ENCODE measurements at regions not wholly inside any gene's neighbourhood (a gene's known extent, or its start where the extent isn't known, plus 50 kb on each side); places are given as distances from the start of the nearest gene placed in this dataset.

- Histone ChIP-seq H3K27me3 (ENCODE audit: control insufficient read depth, insufficient read depth, low read length) (no peaks in the 10 kb centered on the region), H3K36me3 (ENCODE audit: control insufficient read depth in 2 of 3, insufficient read depth in 3 of 3, low read length in 3 of 3) (no peaks in the 10 kb centered on the region), H3K9me3 (ENCODE audit: control insufficient read depth in 2 of 3, insufficient read depth in 1 of 3, low read length in 3 of 3) (peaks cover 0 to 4% (median 0%) of the 10 kb centered on the region in 3 donors), H3K9ac (ENCODE audit: low read length in 3 of 3) (no peak overlapping the region), H3K27ac (ENCODE audit: low read depth in 2 of 2, low read length in 2 of 2) (no peak overlapping the region), H3K4me1 (ENCODE audit: control insufficient read depth in 2 of 3, insufficient read depth in 2 of 3, low read depth in 1 of 3, low read length in 3 of 3) (peaks cover 0 to 3% (median 0%) of the 10 kb centered on the region in 3 donors), H3K4me3 (ENCODE audit: low read length in 3 of 3) (no peak overlapping the region)
- TF ChIP-seq CTCF (IDR thresholded peaks at IDR 0.05; ENCODE audit: borderline replicate concordance, extremely low read depth, insufficient read depth): no peak
- no peak for FAIRE-seq
- intact Hi-C loops (cut with DNase I): no loop called here
- no peak for DNase-seq
Observed at GRCh38 chr4:99729186-99729585, 71.6 kb upstream of the C4orf54 start.

GRCh38 chr4:99724067-99724466 is 66.4 kb upstream of the C4orf54 start:
- H3K27me3 ChIP-seq (ENCODE audit: control insufficient read depth, insufficient read depth, low read length): no peaks in the 10 kb centered on the region
- TF ChIP-seq CTCF (IDR thresholded peaks at IDR 0.05; ENCODE audit: borderline replicate concordance, extremely low read depth, insufficient read depth): no peak
- no peak overlapping the region for H3K4me3 ChIP-seq (ENCODE audit: low read length in 3 of 3)
- intact Hi-C loops (cut with DNase I): no loop called here
- H3K27ac ChIP-seq (ENCODE audit: low read depth in 2 of 2, low read length in 2 of 2): peak overlapping the region in 1 of 2 donors; percentile 49
- peak in 2 of 5 donors; percentile 10 to 24 for DNase-seq
- H3K9me3 ChIP-seq (ENCODE audit: control insufficient read depth in 2 of 3, insufficient read depth in 1 of 3, low read length in 3 of 3): no peaks in the 10 kb centered on the region
- no peak overlapping the region for H3K9ac ChIP-seq (ENCODE audit: low read length in 3 of 3)
- H3K36me3 ChIP-seq (ENCODE audit: control insufficient read depth in 2 of 3, insufficient read depth in 3 of 3, low read length in 3 of 3): no peaks in the 10 kb centered on the region
- FAIRE-seq: no peak
- H3K4me1 ChIP-seq (ENCODE audit: control insufficient read depth in 2 of 3, insufficient read depth in 2 of 3, low read depth in 1 of 3, low read length in 3 of 3): peaks cover 0 to 4% (median 3%) of the 10 kb centered on the region in 3 donors

GRCh38 chr4:99723612-99724011 is 66.0 kb upstream of the C4orf54 start:
- no peak overlapping the region for H3K9ac ChIP-seq (ENCODE audit: low read length in 3 of 3)
- no peak overlapping the region for H3K4me3 ChIP-seq (ENCODE audit: low read length in 3 of 3)
- peak in 2 of 5 donors; percentile 24 to 42 for DNase-seq
- no peak for TF ChIP-seq CTCF (IDR thresholded peaks at IDR 0.05; ENCODE audit: borderline replicate concordance, extremely low read depth, insufficient read depth)
- intact Hi-C loops (cut with DNase I): no loop called here
- H3K27me3 ChIP-seq (ENCODE audit: control insufficient read depth, insufficient read depth, low read length): no peaks in the 10 kb centered on the region
- no peaks in the 10 kb centered on the region for H3K36me3 ChIP-seq (ENCODE audit: control insufficient read depth in 2 of 3, insufficient read depth in 3 of 3, low read length in 3 of 3)
- no peaks in the 10 kb centered on the region for H3K9me3 ChIP-seq (ENCODE audit: control insufficient read depth in 2 of 3, insufficient read depth in 1 of 3, low read length in 3 of 3)
- H3K27ac ChIP-seq (ENCODE audit: low read depth in 2 of 2, low read length in 2 of 2): peak overlapping the region in 1 of 2 donors; percentile 49
- peaks cover 0 to 4% (median 3%) of the 10 kb centered on the region in 3 donors for H3K4me1 ChIP-seq (ENCODE audit: control insufficient read depth in 2 of 3, insufficient read depth in 2 of 3, low read depth in 1 of 3, low read length in 3 of 3)
- FAIRE-seq: peak; percentile 56

- no peak for FAIRE-seq
- intact Hi-C loops (cut with DNase I): no loop called here
Observed at GRCh38 chr4:99722725-99723124, 65.1 kb upstream of the C4orf54 start.

More at GRCh38 chr4:99722725-99723124, 65.1 kb upstream of the C4orf54 start:
- Histone ChIP-seq H3K9me3 (ENCODE audit: control insufficient read depth in 2 of 3, insufficient read depth in 1 of 3, low read length in 3 of 3) (no peaks in the 10 kb centered on the region), H3K27ac (ENCODE audit: low read depth in 2 of 2, low read length in 2 of 2) (peak overlapping the region in 1 of 2 donors; percentile 4), H3K9ac (ENCODE audit: low read length in 3 of 3) (peak overlapping the region in 1 of 3 donors; percentile 36), H3K36me3 (ENCODE audit: control insufficient read depth in 2 of 3, insufficient read depth in 3 of 3, low read length in 3 of 3) (no peaks in the 10 kb centered on the region), H3K27me3 (ENCODE audit: control insufficient read depth, insufficient read depth, low read length) (no peaks in the 10 kb centered on the region), H3K4me1 (ENCODE audit: control insufficient read depth in 2 of 3, insufficient read depth in 2 of 3, low read depth in 1 of 3, low read length in 3 of 3) (peaks cover 0 to 4% (median 3%) of the 10 kb centered on the region in 3 donors), H3K4me3 (ENCODE audit: low read length in 3 of 3) (no peak overlapping the region)
- peak in 2 of 5 donors; percentile 7 to 21 for DNase-seq
- no peak for TF ChIP-seq CTCF (IDR thresholded peaks at IDR 0.05; ENCODE audit: borderline replicate concordance, extremely low read depth, insufficient read depth)

Measured in kidney (tissue), 13 donors.